Tibial artery (tissue), 4 donors: ENCODE measurements at regions not wholly inside any gene's neighbourhood (a gene's known extent, or its start where the extent isn't known, plus 50 kb on each side); places are given as distances from the start of the nearest gene placed in this dataset.

Source experiments
- DNase-seq, 2 donors: peaks; one replicate each; pipeline ENCODE4 v3.0.0-alpha.2; 2019
- H3K27ac ChIP-seq, 2 donors: fragments of 200-600 bp; sonication (generic) in 1 of 2; 1 replicate in 1 of 2; 2 replicates in 1 of 2; pipeline ENCODE4 v1.5.1; 2018 to 2019; ENCODE audit warnings: mild to moderate bottlenecking in 1 of 2
- H3K27me3 ChIP-seq, 2 donors: fragments of 200-600 bp; sonication (generic) in 1 of 2; one replicate each; pipeline versions ENCODE4 v1.5.1 to v1.6.0; 2016 to 2019
- H3K36me3 ChIP-seq, 3 donors: fragments of 200-600 bp; sonication (generic) in 2 of 3; one replicate each; pipeline ENCODE4 v1.5.1; 2016 to 2019; ENCODE audit warnings: mild to moderate bottlenecking in 2 of 3
- H3K4me1 ChIP-seq, 4 donors: fragments of 200-600 bp; sonication (generic) in 2 of 4; 1 replicate in 3 of 4; 2 replicates in 1 of 4; pipeline ENCODE4 v1.5.1; 2016 to 2019
- H3K4me3 ChIP-seq, 2 donors: fragments of 200-600 bp; sonication (generic) in 1 of 2; 1 replicate in 1 of 2; 2 replicates in 1 of 2; pipeline ENCODE4 v1.5.1; 2018 to 2019; ENCODE audit warnings: mild to moderate bottlenecking in 2 of 2
- H3K9me3 ChIP-seq, 3 donors: fragments of 200-600 bp; sonication (generic) in 1 of 3; one replicate each; pipeline ENCODE4 v1.5.1; 2016 to 2019
- intact Hi-C: fragments of 100-400 bp; cut with DNase I; formaldehyde crosslinking; loops from one replicate; pipeline ENCODE4 v1.15.0; 2023; ENCODE audit warnings: low total_unique reads
- TF ChIP-seq, protein P1 (sequence below), 2 experiments: fragments of 200-600 bp in 1 of 2; fragments of 450-650 bp in 1 of 2; IDR thresholded peaks; one replicate each; pipeline ENCODE4 v1.5.1; 2017 to 2019; ENCODE audit warnings: antibody characterized with exemption in 2 of 2, mild to moderate bottlenecking in 1 of 2, moderate library complexity in 1 of 2

DNA sequence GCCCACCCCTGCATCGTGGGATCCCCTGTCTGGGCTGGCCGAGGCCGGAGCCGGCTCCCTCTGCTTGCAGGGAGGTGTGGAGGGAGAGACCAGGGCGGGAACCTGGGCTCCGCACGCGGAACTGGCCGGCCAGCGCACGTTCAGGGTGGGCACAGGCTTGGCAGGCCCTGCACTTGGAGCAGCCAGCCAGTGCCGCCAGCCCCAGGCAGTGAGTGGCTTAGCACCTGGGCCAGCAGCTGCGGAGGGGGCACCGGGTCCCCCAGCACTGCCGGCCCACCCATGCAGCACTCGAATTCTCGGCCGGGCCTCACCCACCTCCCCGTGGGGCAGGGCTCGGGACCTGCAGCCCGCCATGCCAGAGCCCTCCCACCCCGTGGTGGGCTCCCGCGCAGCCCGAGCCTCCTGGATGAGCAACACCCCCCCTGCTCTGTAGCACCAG is 422.6 kb downstream of the AMY1C start:
- no peaks in the 10 kb centered on the region for H3K27me3 ChIP-seq
- no peaks in the 10 kb centered on the region for H3K4me1 ChIP-seq
- intact Hi-C loops: no loop called here
- TF ChIP-seq, protein P1, sequence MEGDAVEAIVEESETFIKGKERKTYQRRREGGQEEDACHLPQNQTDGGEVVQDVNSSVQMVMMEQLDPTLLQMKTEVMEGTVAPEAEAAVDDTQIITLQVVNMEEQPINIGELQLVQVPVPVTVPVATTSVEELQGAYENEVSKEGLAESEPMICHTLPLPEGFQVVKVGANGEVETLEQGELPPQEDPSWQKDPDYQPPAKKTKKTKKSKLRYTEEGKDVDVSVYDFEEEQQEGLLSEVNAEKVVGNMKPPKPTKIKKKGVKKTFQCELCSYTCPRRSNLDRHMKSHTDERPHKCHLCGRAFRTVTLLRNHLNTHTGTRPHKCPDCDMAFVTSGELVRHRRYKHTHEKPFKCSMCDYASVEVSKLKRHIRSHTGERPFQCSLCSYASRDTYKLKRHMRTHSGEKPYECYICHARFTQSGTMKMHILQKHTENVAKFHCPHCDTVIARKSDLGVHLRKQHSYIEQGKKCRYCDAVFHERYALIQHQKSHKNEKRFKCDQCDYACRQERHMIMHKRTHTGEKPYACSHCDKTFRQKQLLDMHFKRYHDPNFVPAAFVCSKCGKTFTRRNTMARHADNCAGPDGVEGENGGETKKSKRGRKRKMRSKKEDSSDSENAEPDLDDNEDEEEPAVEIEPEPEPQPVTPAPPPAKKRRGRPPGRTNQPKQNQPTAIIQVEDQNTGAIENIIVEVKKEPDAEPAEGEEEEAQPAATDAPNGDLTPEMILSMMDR (IDR thresholded peaks at IDR 0.05): no peak
- DNase-seq: no peak
- no peak overlapping the region for H3K27ac ChIP-seq
- no peaks in the 10 kb centered on the region for H3K9me3 ChIP-seq
- H3K4me3 ChIP-seq: no peak overlapping the region
- H3K36me3 ChIP-seq: no peaks in the 10 kb centered on the region

DNA sequence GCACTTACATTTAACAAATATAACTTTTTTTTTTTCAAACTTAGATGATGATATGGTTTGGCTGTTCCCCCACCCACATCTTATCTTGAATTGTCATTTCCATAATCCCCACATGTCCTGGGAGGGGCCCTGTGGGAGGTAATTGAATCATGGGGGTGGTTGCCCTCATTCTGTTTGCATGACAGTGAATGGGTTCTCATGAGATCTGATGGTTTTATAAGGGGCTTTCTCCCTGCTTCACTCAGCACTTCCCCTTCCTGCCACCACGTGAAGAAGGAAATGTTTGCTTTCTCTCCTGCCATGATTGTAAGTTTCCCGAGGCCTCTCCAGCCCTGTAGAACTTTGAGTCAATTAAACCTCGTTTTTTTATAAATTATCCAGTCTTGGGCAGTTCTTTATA is 432.6 kb downstream of the AMY1C start:
- intact Hi-C loops: no loop called here
- no peaks in the 10 kb centered on the region for H3K9me3 ChIP-seq
- no peak overlapping the region for H3K4me3 ChIP-seq
- no peak for DNase-seq
- H3K27ac ChIP-seq: no peak overlapping the region
- H3K36me3 ChIP-seq: no peaks in the 10 kb centered on the region
- no peaks in the 10 kb centered on the region for H3K4me1 ChIP-seq
- TF ChIP-seq, protein P1 (IDR thresholded peaks at IDR 0.05): no peak
- H3K27me3 ChIP-seq: no peaks in the 10 kb centered on the region

DNA sequence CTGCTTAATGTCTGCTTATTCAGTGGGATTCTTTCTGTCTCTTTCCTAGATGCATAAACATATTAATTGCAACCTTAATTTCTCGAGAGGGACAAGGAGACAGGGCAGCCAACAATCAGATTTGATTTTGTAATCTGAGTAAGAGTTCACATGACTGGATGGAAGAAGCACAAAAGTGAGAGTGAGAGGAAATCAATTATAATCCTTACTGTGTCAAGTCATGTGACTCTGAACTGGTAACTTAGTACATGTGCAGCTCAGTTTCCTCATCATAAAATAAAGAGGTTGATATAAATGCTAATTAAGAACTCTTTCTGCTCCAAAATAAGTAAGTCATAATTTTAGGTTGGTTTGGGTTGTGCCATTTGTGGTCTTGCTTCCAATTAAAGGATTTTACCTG is 439.5 kb downstream of the AMY1C start:
- H3K36me3 ChIP-seq: no peaks in the 10 kb centered on the region
- TF ChIP-seq, protein P1 (IDR thresholded peaks at IDR 0.05): no peak
- no peaks in the 10 kb centered on the region for H3K9me3 ChIP-seq
- no peak for DNase-seq
- H3K27ac ChIP-seq: no peak overlapping the region
- no peaks in the 10 kb centered on the region for H3K27me3 ChIP-seq
- no peaks in the 10 kb centered on the region for H3K4me1 ChIP-seq
- intact Hi-C loops: no loop called here
- no peak overlapping the region for H3K4me3 ChIP-seq

DNA sequence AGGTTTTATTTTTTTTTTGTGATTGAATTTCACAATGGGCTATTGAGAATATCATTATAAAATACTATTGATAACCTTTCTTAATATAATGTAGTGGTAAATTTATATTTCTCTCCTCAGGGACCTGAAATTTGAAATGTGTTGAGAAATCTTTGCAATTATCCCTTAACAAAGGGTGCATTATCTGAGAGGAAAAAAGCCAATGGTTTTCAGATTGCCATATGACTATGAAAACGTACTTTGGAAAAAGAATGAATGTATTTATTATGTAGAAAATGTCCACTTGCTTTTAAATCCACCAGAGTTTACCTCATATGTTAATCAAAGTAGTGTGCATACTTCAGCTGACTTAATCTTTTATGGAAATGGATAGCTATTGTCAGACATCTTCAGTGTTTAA is 441.1 kb downstream of the AMY1C start:
- no peaks in the 10 kb centered on the region for H3K4me1 ChIP-seq
- TF ChIP-seq, protein P1 (IDR thresholded peaks at IDR 0.05): no peak
- no peak overlapping the region for H3K4me3 ChIP-seq
- no peaks in the 10 kb centered on the region for H3K9me3 ChIP-seq
- DNase-seq: no peak
- no peaks in the 10 kb centered on the region for H3K36me3 ChIP-seq
- H3K27ac ChIP-seq: no peak overlapping the region
- intact Hi-C loops: no loop called here
- H3K27me3 ChIP-seq: no peaks in the 10 kb centered on the region

DNA sequence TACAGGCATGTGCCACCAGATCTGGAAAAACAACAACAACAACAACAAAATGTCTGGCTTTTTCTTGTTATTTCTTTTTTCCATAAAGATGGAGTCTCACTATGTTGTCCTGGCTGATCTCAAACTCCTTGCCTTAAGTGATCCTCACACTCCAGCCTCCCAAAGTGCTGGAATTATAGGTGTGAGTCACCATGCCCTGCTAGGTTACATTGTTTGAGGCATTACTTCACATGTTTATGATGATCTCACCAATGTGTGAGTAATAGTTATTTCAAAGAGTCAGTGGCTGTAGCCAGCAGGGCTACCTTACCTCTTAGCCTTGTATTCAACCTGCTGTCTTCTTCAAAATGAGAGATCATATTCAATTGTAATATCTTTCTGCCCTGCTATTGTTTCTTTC is 445.7 kb downstream of the AMY1C start:
- no peak for DNase-seq
- H3K4me1 ChIP-seq: no peaks in the 10 kb centered on the region
- H3K27ac ChIP-seq: no peak overlapping the region
- no peaks in the 10 kb centered on the region for H3K9me3 ChIP-seq
- H3K4me3 ChIP-seq: no peak overlapping the region
- intact Hi-C loops: no loop called here
- no peaks in the 10 kb centered on the region for H3K27me3 ChIP-seq
- TF ChIP-seq, protein P1 (IDR thresholded peaks at IDR 0.05): no peak
- H3K36me3 ChIP-seq: no peaks in the 10 kb centered on the region

DNA sequence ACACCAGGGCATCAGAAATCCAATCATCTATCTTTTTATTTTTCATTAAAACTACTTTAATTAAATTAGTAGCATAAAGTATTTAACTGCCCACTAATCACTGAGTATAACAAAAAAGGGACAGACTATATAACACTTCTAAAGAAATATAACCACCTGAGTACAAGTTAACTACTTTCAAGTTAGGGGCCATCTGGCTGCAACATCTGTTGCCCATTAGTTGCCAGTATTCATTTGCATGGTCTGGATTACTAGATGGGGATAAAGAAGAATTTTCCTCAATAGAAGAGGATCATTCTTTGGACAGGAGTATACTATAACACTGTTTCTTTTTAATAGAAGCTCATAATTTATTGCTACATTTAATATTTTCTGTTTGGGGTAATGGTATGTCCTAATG is 446.4 kb downstream of the AMY1C start:
- Histone ChIP-seq H3K4me1 (no peaks in the 10 kb centered on the region), H3K27me3 (no peaks in the 10 kb centered on the region), H3K27ac (no peak overlapping the region), H3K36me3 (no peaks in the 10 kb centered on the region), H3K9me3 (peaks cover 0 to 3% (median 2%) of the 10 kb centered on the region in 3 donors), H3K4me3 (no peak overlapping the region)
- intact Hi-C loops: no loop called here
- DNase-seq: no peak
- TF ChIP-seq, protein P1 (IDR thresholded peaks at IDR 0.05): no peak
